ENCODE measurements at regions not wholly inside any gene's neighbourhood (a gene's known extent, or its start where the extent isn't known, plus 50 kb on each side); places are given as distances from the start of the nearest gene placed in this dataset.

DNA sequence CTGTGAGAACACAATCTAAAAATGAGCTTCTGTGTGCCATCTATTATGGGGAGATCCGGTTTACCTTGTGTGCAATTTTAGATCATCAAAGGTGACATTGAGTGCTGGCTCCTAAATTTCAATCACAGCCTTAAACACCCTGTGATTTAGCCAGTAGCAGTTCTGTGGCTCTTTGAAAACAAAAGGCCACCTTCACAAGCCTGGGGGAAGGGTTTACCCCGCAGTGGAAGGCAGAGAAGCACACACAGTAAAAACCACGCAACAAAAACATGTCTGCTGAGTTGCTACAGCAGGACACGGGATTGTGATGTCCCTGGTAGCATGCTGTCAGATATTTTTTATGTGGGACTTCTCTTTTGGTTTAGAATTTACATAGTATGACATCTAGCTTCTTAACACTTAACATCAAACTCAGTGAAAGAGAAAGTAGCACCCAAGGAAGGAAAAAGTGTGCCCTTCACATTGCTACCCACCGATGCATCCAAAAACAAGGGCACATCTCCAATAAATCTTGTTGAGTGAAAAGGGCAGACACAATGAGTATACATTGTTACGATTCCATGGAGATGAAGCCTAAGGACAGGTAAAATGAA lies 56.1 kb upstream of the RNF152 start:
- TF ChIP-seq POLR2A (IDR thresholded peaks at IDR 0.05): no peak
- TF ChIP-seq, protein P1, sequence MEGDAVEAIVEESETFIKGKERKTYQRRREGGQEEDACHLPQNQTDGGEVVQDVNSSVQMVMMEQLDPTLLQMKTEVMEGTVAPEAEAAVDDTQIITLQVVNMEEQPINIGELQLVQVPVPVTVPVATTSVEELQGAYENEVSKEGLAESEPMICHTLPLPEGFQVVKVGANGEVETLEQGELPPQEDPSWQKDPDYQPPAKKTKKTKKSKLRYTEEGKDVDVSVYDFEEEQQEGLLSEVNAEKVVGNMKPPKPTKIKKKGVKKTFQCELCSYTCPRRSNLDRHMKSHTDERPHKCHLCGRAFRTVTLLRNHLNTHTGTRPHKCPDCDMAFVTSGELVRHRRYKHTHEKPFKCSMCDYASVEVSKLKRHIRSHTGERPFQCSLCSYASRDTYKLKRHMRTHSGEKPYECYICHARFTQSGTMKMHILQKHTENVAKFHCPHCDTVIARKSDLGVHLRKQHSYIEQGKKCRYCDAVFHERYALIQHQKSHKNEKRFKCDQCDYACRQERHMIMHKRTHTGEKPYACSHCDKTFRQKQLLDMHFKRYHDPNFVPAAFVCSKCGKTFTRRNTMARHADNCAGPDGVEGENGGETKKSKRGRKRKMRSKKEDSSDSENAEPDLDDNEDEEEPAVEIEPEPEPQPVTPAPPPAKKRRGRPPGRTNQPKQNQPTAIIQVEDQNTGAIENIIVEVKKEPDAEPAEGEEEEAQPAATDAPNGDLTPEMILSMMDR (IDR thresholded peaks at IDR 0.05): no peak
